Esophagus (tissue), 2 donors: ENCODE measurements at regions not wholly inside any gene's neighbourhood (a gene's known extent, or its start where the extent isn't known, plus 50 kb on each side); places are given as distances from the start of the nearest gene placed in this dataset.
"Not testable (repeated sequence)": the region's sequence is repeated elsewhere in the genome, so short reads cannot be mapped to it uniquely, and the experiment has no call there.

Experiments used
- H3K27ac ChIP-seq, 2 donors: one replicate each; pipeline ENCODE4 v1.5.1; 2013; ENCODE audit warnings: low read depth in 2 of 2, mild to moderate bottlenecking in 2 of 2, inconsistent platforms in 1 of 2, low read length in 1 of 2, moderate library complexity in 1 of 2
- H3K27me3 ChIP-seq, 2 donors: one replicate each; pipeline ENCODE4 v1.6.1; 2013; ENCODE audit warnings: low read length in 2 of 2, control low read depth in 1 of 2, mild to moderate bottlenecking in 1 of 2; ENCODE audit not compliant: insufficient read depth in 2 of 2, control insufficient read depth in 1 of 2
- H3K36me3 ChIP-seq, 2 donors: one replicate each; pipeline ENCODE4 v1.6.1; 2013; ENCODE audit warnings: low read length in 1 of 2; ENCODE audit not compliant: control insufficient read depth in 2 of 2, insufficient read depth in 2 of 2
- H3K4me1 ChIP-seq, 2 donors: one replicate each; pipeline ENCODE4 v1.6.1; 2013; ENCODE audit warnings: low read length in 1 of 2; ENCODE audit not compliant: control insufficient read depth in 2 of 2, insufficient read depth in 2 of 2
- H3K4me3 ChIP-seq, 2 donors: one replicate each; pipeline ENCODE4 v1.5.1; 2013; ENCODE audit warnings: low read length in 2 of 2, mild to moderate bottlenecking in 2 of 2, low read depth in 1 of 2, moderate library complexity in 1 of 2
- H3K9me3 ChIP-seq, 2 donors: one replicate each; pipeline ENCODE4 v1.6.1; 2013; ENCODE audit warnings: mild to moderate bottlenecking in 2 of 2, low read depth in 1 of 2, low read length in 1 of 2, moderate library complexity in 1 of 2; ENCODE audit not compliant: control insufficient read depth in 2 of 2, insufficient read depth in 1 of 2
- WGBS, 2 donors: extraction: QIAGEN DNeasy Blood & Tissue Kit; methylation state at CpG; one replicate each; pipeline ENCODE4 v1.1.7; 2013; 5-methylcytosine and 5-hydroxymethylcytosine counted together
- donor health status: healthy with polysubstance abuse.
- donor health status: Bipolar disorder and iron deficiency.

DNA sequence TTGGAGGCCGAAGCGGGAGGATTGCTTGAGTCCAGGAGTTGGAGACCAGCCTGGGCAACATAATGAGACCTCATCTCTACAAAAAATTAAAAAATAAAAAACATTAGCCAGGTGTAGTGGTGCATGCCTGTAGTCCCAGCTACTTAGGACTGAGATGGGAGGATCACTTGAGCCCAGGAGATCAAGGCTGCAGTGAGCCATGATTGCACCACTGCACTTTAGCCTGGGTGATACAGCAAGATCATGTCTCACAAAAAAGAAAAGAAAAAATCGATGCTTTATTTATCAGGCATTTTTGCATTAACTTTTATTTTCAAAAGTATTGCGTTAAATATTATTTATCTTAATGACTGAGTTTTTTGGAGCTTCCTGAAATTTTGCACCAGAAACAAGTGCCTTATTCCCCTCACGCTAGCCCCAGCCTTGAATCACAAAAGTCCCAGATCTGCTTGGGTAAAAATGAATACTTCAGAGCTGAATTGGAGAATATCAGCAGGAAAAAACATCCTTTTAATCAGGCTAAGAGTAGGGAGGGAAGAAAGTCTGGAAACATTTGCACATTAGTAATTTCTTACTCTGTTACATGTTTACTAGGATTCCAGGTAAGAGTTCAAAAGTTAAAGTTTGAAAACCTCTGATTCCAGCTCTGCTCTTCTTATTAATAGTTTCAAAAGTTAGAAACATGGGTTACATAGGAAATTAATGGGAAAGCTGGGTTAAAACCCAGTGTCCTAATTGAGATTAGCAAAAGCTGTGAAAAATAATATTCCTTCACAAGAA lies 111.4 kb upstream of the FOXN2 start:
- Histone ChIP-seq H3K36me3 (no peaks in the 10 kb centered on the region), H3K9me3 (no peaks in the 10 kb centered on the region), H3K4me3 (no peak overlapping the region), H3K27ac (no peak overlapping the region), H3K27me3 (no peaks in the 10 kb centered on the region), H3K4me1 (no peaks in the 10 kb centered on the region)
- WGBS, 2 donors = 96 to 98% methylated on average over 5 of the region's 5 CpGs

DNA sequence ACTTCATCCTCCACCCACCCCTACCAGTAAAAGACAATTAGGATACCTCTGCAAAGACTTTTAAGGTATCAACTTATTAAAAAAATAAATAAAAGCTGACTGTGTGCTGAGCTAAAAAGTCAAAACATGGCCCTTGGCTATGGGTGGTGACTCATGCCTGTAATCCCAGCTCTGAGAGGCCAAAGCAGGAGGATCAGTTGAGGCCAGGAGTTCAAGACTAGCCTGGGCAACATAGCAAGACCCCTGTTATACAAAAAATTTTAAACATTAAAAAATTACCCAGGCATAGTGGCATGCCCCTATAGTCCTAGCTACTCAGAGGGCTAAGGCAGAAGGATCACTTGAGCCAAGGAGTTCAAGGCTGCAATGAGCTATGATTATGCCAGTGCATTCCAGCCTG lies 110.8 kb upstream of the FOXN2 start:
- Histone ChIP-seq H3K4me3 (no peak overlapping the region), H3K4me1 (no peaks in the 10 kb centered on the region), H3K9me3 (no peaks in the 10 kb centered on the region), H3K27me3 (no peaks in the 10 kb centered on the region), H3K36me3 (no peaks in the 10 kb centered on the region), H3K27ac (no peak overlapping the region)

DNA sequence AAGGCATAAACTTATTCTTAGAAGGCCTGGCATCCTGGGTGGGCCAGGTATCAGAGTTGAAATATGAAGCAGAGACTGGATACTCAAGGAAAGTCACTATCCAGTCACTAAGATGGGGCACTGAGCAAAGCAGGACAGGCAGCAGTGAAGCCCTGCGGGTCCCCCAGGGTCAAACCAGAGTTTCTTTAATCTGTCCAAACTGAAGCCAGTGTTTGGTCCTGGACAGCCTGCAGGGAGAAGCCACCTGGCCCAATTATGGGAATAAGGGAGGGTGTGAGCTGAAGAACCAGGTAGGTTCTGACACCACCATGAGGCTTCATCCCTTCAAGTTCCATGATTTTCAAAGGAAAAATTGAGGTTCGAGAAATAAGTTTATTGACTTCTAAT lies 109.7 kb upstream of the FOXN2 start:
- WGBS, 2 donors = 92 to 96% methylated on average over 2 of the region's 2 CpGs
- no peaks in the 10 kb centered on the region for H3K4me1 ChIP-seq
- no peaks in the 10 kb centered on the region for H3K27me3 ChIP-seq
- no peak overlapping the region for H3K27ac ChIP-seq
- no peaks in the 10 kb centered on the region for H3K9me3 ChIP-seq
- H3K36me3 ChIP-seq = no peaks in the 10 kb centered on the region
- no peak overlapping the region for H3K4me3 ChIP-seq

DNA sequence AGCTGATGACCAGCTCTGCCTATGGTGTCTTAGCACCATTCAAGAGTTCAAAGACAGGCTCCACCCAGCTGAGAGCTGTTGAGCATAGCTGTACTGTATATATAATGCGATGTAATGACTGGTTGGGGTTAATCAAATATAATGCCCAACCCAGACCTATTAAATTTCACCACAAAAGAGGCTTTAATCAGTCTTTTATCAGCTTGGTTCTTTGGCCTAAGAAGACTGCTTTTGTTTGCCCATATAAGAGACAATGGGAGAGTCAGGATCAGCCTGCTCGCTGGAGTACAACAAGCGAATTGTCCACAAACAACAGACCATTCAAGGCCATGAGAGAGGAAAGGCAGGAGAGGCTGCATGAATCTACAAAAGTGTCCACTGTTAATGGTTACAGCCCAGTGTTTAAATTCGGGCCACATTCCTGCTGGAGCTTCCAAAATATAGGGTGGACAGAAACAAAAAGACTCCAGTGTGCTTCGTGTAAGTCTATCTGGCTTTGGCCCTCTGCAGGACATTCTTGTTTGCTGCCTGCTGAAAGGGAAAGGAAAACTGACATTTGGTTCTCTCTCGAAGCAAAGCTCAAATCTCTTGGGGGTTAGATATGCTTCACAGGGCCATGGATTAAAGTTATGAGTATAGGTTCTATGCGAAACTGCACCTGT lies 109.2 kb upstream of the FOXN2 start:
- Histone ChIP-seq H3K4me3 (no peak overlapping the region), H3K4me1 (no peaks in the 10 kb centered on the region), H3K9me3 (no peaks in the 10 kb centered on the region), H3K27me3 (no peaks in the 10 kb centered on the region), H3K27ac (no peak overlapping the region), H3K36me3 (no peaks in the 10 kb centered on the region)
- 75 to 78% methylated on average over 7 of the region's 7 CpGs for WGBS, 2 donors

DNA sequence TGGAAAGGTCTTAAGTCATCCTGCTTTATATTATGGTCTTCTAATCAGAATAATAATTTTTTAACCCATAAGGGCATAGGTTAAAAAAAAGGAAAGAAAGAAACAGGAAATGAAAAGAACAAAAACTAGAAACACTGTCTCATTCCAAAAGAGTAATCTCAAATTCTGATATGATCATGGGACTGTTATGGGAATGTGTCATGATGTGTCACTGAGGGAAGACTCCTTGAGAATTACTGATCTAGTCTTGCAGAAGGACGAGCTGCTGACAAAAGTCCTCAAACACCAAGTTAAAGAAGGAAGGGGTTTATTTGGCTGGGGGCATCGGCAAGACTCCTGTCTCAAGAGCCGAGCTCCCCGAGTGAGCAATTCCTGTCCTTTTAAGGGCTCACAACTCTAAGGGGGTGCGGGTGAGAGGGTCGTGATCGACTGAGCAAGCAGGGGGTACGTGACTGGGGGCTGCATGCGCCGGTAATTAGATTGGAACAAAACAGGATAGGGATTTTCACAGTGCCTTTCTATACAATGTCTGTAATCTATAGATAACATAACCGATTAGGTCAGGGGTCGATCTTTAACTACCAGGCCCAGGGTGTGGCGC lies 108.3 kb upstream of the FOXN2 start:
- H3K36me3 ChIP-seq, H3K27me3 ChIP-seq, H3K27ac ChIP-seq, H3K4me1 ChIP-seq, H3K9me3 ChIP-seq, H3K4me3 ChIP-seq: not testable (repeated sequence)
- WGBS, 2 donors = 88 to 94% methylated on average over 12 of the region's 13 CpGs

DNA sequence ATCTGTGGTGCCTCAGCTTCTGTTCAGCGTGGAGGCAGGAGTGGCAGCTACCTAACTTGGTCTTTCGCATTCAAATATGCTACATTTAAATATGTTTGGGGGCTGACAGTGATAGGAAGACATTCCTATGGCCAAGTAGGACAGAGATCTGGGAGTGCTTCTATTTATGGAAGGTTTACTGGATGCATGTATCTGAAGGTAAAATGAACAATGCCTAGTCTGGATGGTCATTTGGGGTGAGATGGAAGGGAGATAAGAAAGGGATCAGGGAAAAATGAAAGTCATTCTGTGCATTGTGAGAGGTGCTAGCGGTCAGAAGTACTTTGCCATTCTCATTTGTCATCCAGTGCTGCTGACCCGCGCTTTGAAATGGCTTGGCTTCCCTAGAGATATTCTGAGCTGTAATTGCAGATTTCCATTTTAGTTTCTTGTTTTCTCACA lies 107.3 kb upstream of the FOXN2 start:
- 86 to 88% methylated on average over 5 of the region's 5 CpGs for WGBS, 2 donors
- no peak overlapping the region for H3K27ac ChIP-seq

DNA sequence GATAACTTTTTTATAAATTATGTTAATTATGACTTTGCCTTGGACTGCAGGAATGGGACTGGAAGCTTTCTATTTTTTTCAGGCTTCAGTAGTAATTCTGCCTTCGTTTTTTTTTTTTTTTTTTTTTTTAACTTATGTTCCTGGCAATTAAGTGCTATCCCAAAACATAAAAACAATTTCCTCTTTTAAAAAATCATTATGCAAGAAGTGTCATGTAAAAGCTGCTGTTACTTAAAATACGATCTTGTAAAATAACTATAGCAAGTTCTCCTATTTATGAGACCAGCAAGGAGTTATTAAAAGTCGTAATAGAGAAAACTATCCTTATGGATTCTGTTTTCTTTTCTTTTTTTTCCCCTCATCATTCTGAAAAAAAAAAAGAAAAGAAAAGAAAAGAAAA lies 106.6 kb upstream of the FOXN2 start:
- Histone ChIP-seq H3K4me3 (no peak overlapping the region), H3K27ac (no peak overlapping the region)

More for the DNA sequence above, 107.3 kb upstream of the FOXN2 start:
- Histone ChIP-seq H3K4me1 (no peaks in the 10 kb centered on the region), H3K9me3 (no peaks in the 10 kb centered on the region), H3K4me3 (no peak overlapping the region), H3K27me3 (no peaks in the 10 kb centered on the region), H3K36me3 (no peaks in the 10 kb centered on the region)

DNA sequence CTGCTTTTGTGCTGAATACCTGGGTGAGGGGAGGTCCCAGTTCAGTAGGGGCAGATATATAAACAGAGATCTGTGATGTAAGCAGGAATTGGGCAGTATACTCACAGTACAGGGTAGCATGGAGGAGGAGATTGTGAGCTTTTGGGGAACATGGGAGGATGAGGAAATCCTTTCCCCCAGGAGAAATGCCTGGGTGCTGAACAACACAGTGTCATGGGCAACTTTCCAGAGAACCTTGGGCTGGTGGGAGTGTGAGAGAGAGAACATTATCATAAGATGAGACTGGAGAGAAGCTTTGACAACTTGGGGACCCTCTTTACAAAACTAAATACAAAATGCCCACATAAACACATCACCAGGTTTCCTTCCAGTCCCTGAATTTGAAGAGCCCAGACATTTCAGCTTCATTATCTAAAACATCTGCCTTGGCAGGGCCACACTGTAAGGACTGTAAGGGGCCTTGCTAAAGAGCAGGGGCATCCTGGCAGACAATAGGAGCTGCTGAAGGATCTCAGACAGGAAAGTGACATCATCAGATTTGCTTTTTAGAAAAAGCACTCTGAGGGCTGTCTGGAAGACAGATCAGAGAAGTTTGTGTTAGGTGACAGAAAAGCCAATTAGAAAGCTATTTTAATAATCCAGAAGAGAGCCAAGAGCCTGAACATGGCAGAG lies 105.1 kb upstream of the FOXN2 start:
- Histone ChIP-seq H3K4me3 (no peak overlapping the region), H3K27ac (no peak overlapping the region), H3K27me3 (no peaks in the 10 kb centered on the region)

More for the DNA sequence above, 106.6 kb upstream of the FOXN2 start:
- Histone ChIP-seq H3K4me1 (no peaks in the 10 kb centered on the region), H3K36me3 (no peaks in the 10 kb centered on the region), H3K9me3 (no peaks in the 10 kb centered on the region), H3K27me3 (no peaks in the 10 kb centered on the region)
- 62 to 67% methylated on average over 3 of the region's 3 CpGs for WGBS, 2 donors

DNA sequence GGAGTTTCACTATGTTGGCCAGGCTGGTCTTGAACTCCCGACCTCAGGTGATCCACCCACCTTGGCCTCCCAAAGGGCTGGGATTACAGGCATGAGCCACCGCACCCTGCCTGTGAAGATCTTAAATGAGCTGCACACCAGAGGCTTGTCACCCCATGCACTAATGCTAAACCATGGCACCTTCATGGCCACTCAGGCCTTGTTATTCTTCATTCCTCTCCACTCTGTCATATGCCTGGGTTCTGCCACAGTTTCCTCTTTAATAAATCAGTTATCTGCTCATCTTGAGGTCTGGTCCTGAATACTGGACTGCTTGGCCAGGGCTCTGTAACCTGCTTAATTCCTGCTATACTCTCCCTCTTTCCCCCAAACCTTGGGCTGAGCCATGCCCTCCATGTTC lies 104.3 kb upstream of the FOXN2 start:
- no peak overlapping the region for H3K4me3 ChIP-seq
- H3K36me3 ChIP-seq = no peaks in the 10 kb centered on the region
- no peaks in the 10 kb centered on the region for H3K9me3 ChIP-seq
- H3K27me3 ChIP-seq = no peaks in the 10 kb centered on the region
- 91 to 94% methylated on average over 2 of the region's 2 CpGs for WGBS, 2 donors
- H3K27ac ChIP-seq = no peak overlapping the region
- H3K4me1 ChIP-seq = no peaks in the 10 kb centered on the region

More for the DNA sequence above, 105.1 kb upstream of the FOXN2 start:
- Histone ChIP-seq H3K4me1 (no peaks in the 10 kb centered on the region), H3K9me3 (no peaks in the 10 kb centered on the region), H3K36me3 (no peaks in the 10 kb centered on the region)
